Activated T-cell treated with anti-CD3 and anti-CD28 coated beads, Interleukin-2, amount 50 U/mL, for 72 hours (primary cell): ENCODE measurements at regions not wholly inside any gene's neighbourhood (a gene's known extent, or its start where the extent isn't known, plus 50 kb on each side); places are given as distances from the start of the nearest gene placed in this dataset.
"Not testable (repeated sequence)": the region's sequence is repeated elsewhere in the genome, so short reads cannot be mapped to it uniquely, and the experiment has no call there.

Experiments
- ATAC-seq, 2 donors: fragments of 150-1000 bp; cut with Tn5 transposase; replicated peaks in 1 of 2; 2 replicates each; pipeline ENCODE4 v1.10.0; 2021; ENCODE audit warnings: moderate library complexity in 2 of 2, mild to moderate bottlenecking in 1 of 2
- DNase-seq, 2 donors: peaks; one replicate each; pipeline ENCODE4 v3.0.0; 2021 to 2022; ENCODE audit warnings: mixed read lengths in 1 of 2
- H3K27ac Mint-ChIP-seq: one replicate; pipeline ENCODE4 v1.8.0; 2022; ENCODE audit warnings: mild to moderate bottlenecking, moderate library complexity, mixed read lengths
- H3K27me3 Mint-ChIP-seq: one replicate; pipeline ENCODE4 v1.8.0; 2022; ENCODE audit warnings: low read depth, mixed read lengths
- H3K36me3 Mint-ChIP-seq, 2 donors: one replicate each; pipeline ENCODE4 v1.8.0; 2022; ENCODE audit warnings: mixed read lengths in 2 of 2, mild to moderate bottlenecking in 1 of 2; ENCODE audit not compliant: insufficient read depth in 2 of 2
- H3K4me1 Mint-ChIP-seq: one replicate; pipeline ENCODE4 v1.8.0; 2022; ENCODE audit warnings: low read depth, mixed read lengths
- H3K4me3 Mint-ChIP-seq, 2 donors: one replicate each; pipeline ENCODE4 v1.8.0; 2022; ENCODE audit warnings: mild to moderate bottlenecking in 2 of 2, mixed read lengths in 2 of 2, moderate library complexity in 2 of 2
- H3K9me3 Mint-ChIP-seq, 2 donors: one replicate each; pipeline ENCODE4 v1.8.0; 2022; ENCODE audit warnings: mixed read lengths in 2 of 2

DNA sequence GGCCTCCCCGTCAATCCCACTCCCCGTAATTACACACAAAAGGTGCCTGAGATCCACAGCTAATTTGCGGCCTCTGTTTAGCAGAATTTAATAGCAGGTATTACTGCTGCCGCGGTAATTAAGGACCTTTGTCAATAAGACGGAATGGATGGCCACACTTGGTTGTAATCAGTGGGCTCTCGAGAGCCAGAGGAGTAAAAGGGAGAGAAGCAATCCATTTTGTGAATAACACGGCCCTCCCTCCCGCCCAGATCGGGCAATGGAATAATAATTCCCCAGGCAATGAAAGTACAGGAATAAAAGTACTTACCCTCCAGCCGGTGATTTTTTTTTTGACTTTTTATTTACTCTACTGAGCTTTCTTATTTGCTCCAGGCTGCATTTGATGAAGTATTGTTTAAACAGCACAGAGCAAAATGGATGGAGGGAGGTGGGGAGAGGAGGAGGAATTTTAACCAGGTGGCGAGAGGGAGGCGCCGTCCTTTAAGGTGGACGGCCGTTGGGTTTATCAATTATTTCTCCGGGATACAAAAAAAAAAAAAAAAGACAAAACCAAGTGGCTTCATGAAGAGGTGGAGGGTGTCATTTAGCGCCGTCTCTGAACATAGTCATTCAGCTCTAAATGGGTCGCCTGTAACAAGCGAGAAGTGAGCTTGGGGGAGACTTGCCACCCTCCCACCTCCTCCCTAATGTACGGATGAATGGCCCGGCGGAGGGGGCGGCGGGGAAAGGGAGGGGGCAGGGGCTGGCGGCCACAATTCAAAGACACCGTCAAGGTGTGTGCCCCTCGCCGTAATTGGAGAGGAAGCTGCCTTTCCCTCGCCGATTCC, 120.3 kb downstream of the BUB3 start:
- Mint-ChIP-seq H3K27me3 (peaks cover 22% of the 10 kb centered on the region), H3K4me1 (peaks cover 9% of the 10 kb centered on the region), H3K27ac (no peak overlapping the region), H3K36me3 (peaks cover 2 to 7% of the 10 kb centered on the region in 2 donors), H3K4me3 (no peak overlapping the region), H3K9me3 (peaks cover 1 to 2% of the 10 kb centered on the region in 2 donors)
- no peak for DNase-seq
- no peak for ATAC-seq

- peak overlapping the region in 1 of 2 donors; percentile 40 for H3K4me3 Mint-ChIP-seq
- no peak overlapping the region for H3K27ac Mint-ChIP-seq
- H3K4me1 Mint-ChIP-seq: peaks cover 7% of the 10 kb centered on the region
- peaks cover 22% of the 10 kb centered on the region for H3K27me3 Mint-ChIP-seq
- ATAC-seq (no peak), DNase-seq (no peak)
- H3K36me3 Mint-ChIP-seq: peaks cover 2 to 7% of the 10 kb centered on the region in 2 donors
- peaks cover 1 to 2% of the 10 kb centered on the region in 2 donors for H3K9me3 Mint-ChIP-seq
Measured at GRCh38 chr10:123275136-123275564, 120.9 kb downstream of the BUB3 start.

GRCh38 chr10:123278445-123278844, 124.2 kb downstream of the BUB3 start:
- no peak overlapping the region for H3K27ac Mint-ChIP-seq
- H3K36me3 Mint-ChIP-seq: peaks cover 2 to 7% of the 10 kb centered on the region in 2 donors
- peaks cover 1 to 2% of the 10 kb centered on the region in 2 donors for H3K9me3 Mint-ChIP-seq
- ATAC-seq: peak in 1 of 2 donors; percentile 43
- no peak for DNase-seq
- H3K4me3 Mint-ChIP-seq: no peak overlapping the region
- H3K4me1 Mint-ChIP-seq: no peaks in the 10 kb centered on the region
- peaks cover 22% of the 10 kb centered on the region for H3K27me3 Mint-ChIP-seq

GRCh38 chr10:123283371-123283770, 129.2 kb downstream of the BUB3 start:
- not testable (repeated sequence) for H3K27ac Mint-ChIP-seq, H3K4me3 Mint-ChIP-seq, H3K36me3 Mint-ChIP-seq, ATAC-seq, DNase-seq, H3K9me3 Mint-ChIP-seq
- H3K4me1 Mint-ChIP-seq: peaks cover 21% of the 10 kb centered on the region
- H3K27me3 Mint-ChIP-seq: peaks cover 15% of the 10 kb centered on the region

DNA sequence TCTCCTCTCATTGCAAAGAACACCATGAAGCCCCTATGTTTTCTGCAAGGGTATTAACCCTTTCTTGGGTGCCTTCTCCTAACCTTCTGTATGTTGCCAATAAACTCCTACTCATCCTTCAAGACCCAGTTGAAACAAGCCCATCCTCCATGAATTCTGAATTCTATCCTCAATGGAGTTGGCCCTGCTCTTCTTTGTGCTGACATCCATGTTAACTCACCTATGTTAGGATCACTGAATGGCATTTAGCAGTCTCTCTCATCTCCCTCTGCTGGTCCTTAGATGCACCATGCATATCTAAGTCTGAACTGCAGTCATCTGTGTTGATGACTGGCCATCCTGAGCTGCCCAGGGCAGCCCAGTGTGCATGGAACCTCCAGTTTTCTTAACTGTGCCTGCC, 129.8 kb downstream of the BUB3 start:
- Mint-ChIP-seq H3K27me3 (peaks cover 15% of the 10 kb centered on the region), H3K9me3 (peaks cover 0 to 4% of the 10 kb centered on the region in 2 donors), H3K4me3 (no peak overlapping the region), H3K27ac (no peak overlapping the region), H3K4me1 (peaks cover 22% of the 10 kb centered on the region), H3K36me3 (peaks cover 6 to 8% of the 10 kb centered on the region in 2 donors)
- no peak for ATAC-seq
- DNase-seq: no peak

- Mint-ChIP-seq H3K36me3 (peaks cover 12 to 14% of the 10 kb centered on the region in 2 donors), H3K9me3 (peaks cover 4 to 10% of the 10 kb centered on the region in 2 donors), H3K4me3 (peak overlapping the region in 1 of 2 donors; percentile 36), H3K27ac (peak overlapping the region; percentile 80), H3K27me3 (peaks cover 15% of the 10 kb centered on the region), H3K4me1 (peaks cover 22% of the 10 kb centered on the region)
- ATAC-seq (peak; percentile 99), DNase-seq (peak; percentile 66 to 75)
Measured at GRCh38 chr10:123287594-123288247, 133.5 kb downstream of the BUB3 start.

GRCh38 chr10:123289432-123289831, 135.2 kb downstream of the BUB3 start:
- peaks cover 12% of the 10 kb centered on the region for H3K27me3 Mint-ChIP-seq
- H3K4me1 Mint-ChIP-seq: peaks cover 22% of the 10 kb centered on the region
- ATAC-seq (no peak), DNase-seq (no peak)
- no peak overlapping the region for H3K27ac Mint-ChIP-seq
- peaks cover 11 to 12% of the 10 kb centered on the region in 2 donors for H3K36me3 Mint-ChIP-seq
- no peak overlapping the region for H3K4me3 Mint-ChIP-seq
- H3K9me3 Mint-ChIP-seq: peaks cover 4 to 10% of the 10 kb centered on the region in 2 donors

GRCh38 chr10:123294109-123294508, 139.9 kb downstream of the BUB3 start:
- Mint-ChIP-seq H3K27me3 (no peaks in the 10 kb centered on the region), H3K4me3 (no peak overlapping the region), H3K36me3 (peaks cover 6 to 7% of the 10 kb centered on the region in 2 donors), H3K4me1 (peaks cover 6% of the 10 kb centered on the region), H3K27ac (no peak overlapping the region), H3K9me3 (peaks cover 6 to 8% of the 10 kb centered on the region in 2 donors)
- ATAC-seq (no peak), DNase-seq (no peak)

DNA sequence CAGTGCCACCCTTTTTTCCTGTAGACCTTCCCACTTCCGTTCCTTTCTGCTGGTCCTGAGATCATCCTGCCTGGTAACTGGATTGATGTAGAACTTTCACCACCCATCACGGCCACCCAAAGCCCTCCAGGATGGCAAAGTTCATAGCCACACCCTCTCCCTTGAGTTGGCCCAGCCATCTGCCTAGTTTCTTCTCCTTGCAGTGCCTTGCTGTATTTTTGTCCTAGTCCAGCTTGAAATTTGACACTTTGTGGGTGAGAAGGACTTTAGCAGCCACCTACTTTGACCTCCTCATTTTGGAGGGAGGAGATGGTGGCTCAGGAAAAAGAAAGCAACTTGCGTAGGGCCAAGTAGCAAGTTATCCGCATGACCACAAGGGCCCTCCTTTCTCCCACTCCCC, 140.7 kb downstream of the BUB3 start:
- Mint-ChIP-seq H3K4me1 (peaks cover 6% of the 10 kb centered on the region), H3K9me3 (peaks cover 6 to 7% of the 10 kb centered on the region in 2 donors), H3K4me3 (no peak overlapping the region), H3K27me3 (no peaks in the 10 kb centered on the region), H3K27ac (no peak overlapping the region), H3K36me3 (peaks cover 5 to 6% of the 10 kb centered on the region in 2 donors)
- no peak for ATAC-seq
- no peak for DNase-seq

DNA sequence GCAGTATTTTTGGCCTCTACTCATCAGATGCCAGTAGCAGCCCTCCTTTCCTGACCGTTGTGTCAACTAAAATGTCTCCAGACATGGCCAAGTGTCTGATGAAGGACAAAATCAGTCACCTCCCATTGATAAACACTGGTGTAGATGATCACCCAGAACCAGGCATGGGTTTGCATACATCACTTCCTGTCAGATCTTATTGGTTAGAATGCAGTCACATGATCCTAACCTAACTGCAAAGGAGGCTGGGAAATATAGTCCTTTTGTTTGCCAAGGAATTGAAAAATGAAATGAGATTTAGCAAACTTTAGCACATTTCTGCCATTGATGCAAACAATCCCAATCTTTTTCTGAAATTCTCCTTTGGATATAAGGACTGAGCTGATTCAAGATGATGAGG, 141.4 kb downstream of the BUB3 start:
- DNase-seq (no peak), ATAC-seq (no peak)
- no peak overlapping the region for H3K27ac Mint-ChIP-seq

GRCh38 chr10:123297175-123297574, 143.0 kb downstream of the BUB3 start:
- H3K4me1 Mint-ChIP-seq: peaks cover 6% of the 10 kb centered on the region
- DNase-seq (no peak), ATAC-seq (no peak)
- no peak overlapping the region for H3K4me3 Mint-ChIP-seq
- H3K27ac Mint-ChIP-seq: no peak overlapping the region
- no peaks in the 10 kb centered on the region for H3K36me3 Mint-ChIP-seq
- H3K27me3 Mint-ChIP-seq: no peaks in the 10 kb centered on the region
- H3K9me3 Mint-ChIP-seq: peaks cover 2% of the 10 kb centered on the region in 2 donors

More for the DNA sequence above, 141.4 kb downstream of the BUB3 start:
- Mint-ChIP-seq H3K27me3 (no peaks in the 10 kb centered on the region), H3K36me3 (no peaks in the 10 kb centered on the region), H3K4me1 (peaks cover 6% of the 10 kb centered on the region), H3K4me3 (no peak overlapping the region), H3K9me3 (peaks cover 2% of the 10 kb centered on the region in 2 donors)

- peaks cover 2% of the 10 kb centered on the region in 2 donors for H3K9me3 Mint-ChIP-seq
- DNase-seq (no peak), ATAC-seq (no peak)
- H3K36me3 Mint-ChIP-seq: no peaks in the 10 kb centered on the region
- peaks cover 6% of the 10 kb centered on the region for H3K4me1 Mint-ChIP-seq
- no peak overlapping the region for H3K27ac Mint-ChIP-seq
- no peaks in the 10 kb centered on the region for H3K27me3 Mint-ChIP-seq
- no peak overlapping the region for H3K4me3 Mint-ChIP-seq
Measured at GRCh38 chr10:123298583-123298982, 144.4 kb downstream of the BUB3 start.

- Mint-ChIP-seq H3K36me3 (no peaks in the 10 kb centered on the region), H3K27me3 (no peaks in the 10 kb centered on the region), H3K27ac (no peak overlapping the region), H3K4me1 (peaks cover 6% of the 10 kb centered on the region), H3K9me3 (peaks cover 2% of the 10 kb centered on the region in 2 donors), H3K4me3 (no peak overlapping the region)
- DNase-seq (no peak), ATAC-seq (no peak)
Measured at GRCh38 chr10:123299598-123299997, 145.4 kb downstream of the BUB3 start.
